Loucy (cell line): ENCODE measurements at regions not wholly inside any gene's neighbourhood (a gene's known extent, or its start where the extent isn't known, plus 50 kb on each side); places are given as distances from the start of the nearest gene placed in this dataset.

ENCODE experiments used
- CTCF ChIP-seq: fragments of 200-600 bp; sonication (generic); conservative IDR thresholded peaks from 2 replicates; pipeline ENCODE4 v1.5.1; 2014; ENCODE audit warnings: mild to moderate bottlenecking, antibody characterized with exemption, low read length
- EZH2phosphoT487 ChIP-seq: fragments of 200-600 bp; IDR thresholded peaks from 2 replicates; pipeline ENCODE4 v1.6.1; 2018; ENCODE audit warnings: antibody characterized with exemption, mild to moderate bottlenecking, moderate library complexity, borderline replicate concordance

DNA sequence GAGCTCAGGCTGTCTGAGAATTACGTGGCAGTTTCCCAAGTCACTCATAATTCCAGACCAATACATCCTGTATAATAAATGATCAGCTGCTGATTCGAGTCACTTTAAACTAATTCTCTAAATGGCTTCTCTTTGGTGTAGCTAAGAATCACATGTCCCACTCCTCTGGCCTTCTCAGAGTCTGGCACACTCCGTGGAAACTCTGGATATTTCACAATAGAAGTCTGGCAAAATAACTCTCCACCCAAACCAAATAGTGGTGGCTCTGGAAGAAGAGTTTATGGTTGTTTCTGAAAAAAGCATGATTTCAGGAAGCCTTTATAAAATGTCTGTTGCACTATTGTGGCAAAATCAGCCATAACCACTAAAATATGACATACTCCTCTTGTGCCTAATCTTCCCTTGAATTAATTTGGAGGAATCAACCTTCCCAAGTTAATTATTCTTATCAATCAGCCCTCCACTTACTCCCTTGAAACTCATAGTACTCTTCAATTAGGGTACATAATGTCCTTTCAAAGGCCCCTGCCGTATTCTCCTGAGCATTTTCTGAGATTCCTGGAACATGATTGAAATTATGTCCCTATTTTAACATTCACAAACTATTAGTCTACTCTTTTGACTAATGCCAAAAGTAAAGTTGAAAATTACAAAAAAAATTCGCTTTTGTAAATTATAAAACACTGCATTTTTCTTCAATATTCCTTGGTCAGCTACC, 991.6 kb downstream of the FAT4 start:
- TF ChIP-seq CTCF (no peak), EZH2phosphoT487 (no peak)
